HCT116 (cell line): ENCODE measurements at regions not wholly inside any gene's neighbourhood (a gene's known extent, or its start where the extent isn't known, plus 50 kb on each side); places are given as distances from the start of the nearest gene placed in this dataset.
A peak's percentile ranks its signal among the peaks of the same experiment; 100 is the strongest.

Source experiments
- ATAC-seq: fragments of 200-7000 bp; cut with Tn5 transposase; 2 replicates; pipeline ENCODE4 v1.9.1; 2020; ENCODE audit warnings: mild to moderate bottlenecking, moderate library complexity
- BruUV-seq: library from RNA; stranded (reverse); fragments of 400-500 nt; replicated peaks from 2 replicates; lab custom pipeline; 2021; lab: Mats Ljungman, UMichigan
- CTCF ChIA-PET: fragments of 300-600 bp; sonication (Branson Sonifier 250); formaldehyde crosslinking; loops from one replicate; lab custom pipeline; 2021; ENCODE audit warnings: antibody characterized with exemption; lab: Charles Lee
- POLR2A ChIA-PET: fragments of 300-600, 350-600 bp; sonication (Branson Sonifier 250); formaldehyde crosslinking; loops from one replicate; lab custom pipeline; 2021; ENCODE audit warnings: antibody characterized with exemption; lab: Charles Lee
- RAD21 ChIA-PET, 2 experiments: fragments of 300-600 bp; sonication (Branson Sonifier 250); formaldehyde crosslinking; loops; one replicate each; lab custom pipeline; 2023; ENCODE audit warnings: low total read pairs in 2 of 2; ENCODE audit not compliant: uncharacterized antibody in 2 of 2, unreplicated experiment in 2 of 2, low non-redundant PET in 1 of 2; lab: Charles Lee
- DNase-seq: peaks from one replicate; pipeline ENCODE4 v3.0.0-alpha.2; 2010; ENCODE audit warnings: low read depth, low spot score
- H2AFZ ChIP-seq: fragments of 200-600 bp; shearing (Covaris generic), sonication (generic); 2 replicates; pipeline ENCODE4 v1.6.1; 2017; ENCODE audit warnings: low read depth, mixed run types, mixed read lengths, antibody characterized with exemption, low read length; ENCODE audit not compliant: poor library complexity, severe bottlenecking
- H3K27ac ChIP-seq: 2 replicates; pipeline ENCODE4 v1.5.1; 2012; ENCODE audit warnings: low read depth, low read length
- H3K27me3 ChIP-seq: fragments of 200-600 bp; sonication (generic); 2 replicates; pipeline ENCODE4 v1.6.1; 2016; ENCODE audit warnings: mixed run types, low read length, mixed read lengths; ENCODE audit not compliant: insufficient read depth
- H3K36me3 ChIP-seq, 2 experiments: fragments of 200-500 bp in 1 of 2; fragments of 200-600 bp in 1 of 2; sonication (Bioruptor generic) in 1 of 2; sonication (generic) in 1 of 2; 2 replicates each; pipeline versions ENCODE4 v1.5.1 to v1.6.1; 2014 to 2016; ENCODE audit warnings: low read length in 2 of 2, inconsistent platforms in 1 of 2, mixed read lengths in 1 of 2, mixed run types in 1 of 2; ENCODE audit not compliant: insufficient read depth in 2 of 2, control insufficient read depth in 1 of 2
- H3K4me1 ChIP-seq, 2 experiments: fragments of 200-600 bp in 1 of 2; sonication (generic) in 1 of 2; 2 replicates each; pipeline versions ENCODE4 v1.5.1 to v1.6.1; 2012 to 2017; ENCODE audit warnings: low read length in 2 of 2, inconsistent platforms in 1 of 2, mild to moderate bottlenecking in 1 of 2, mixed read lengths in 1 of 2, mixed run types in 1 of 2, moderate library complexity in 1 of 2; ENCODE audit not compliant: insufficient read depth in 2 of 2, control insufficient read depth in 1 of 2
- H3K4me2 ChIP-seq: fragments of 200-600 bp; sonication (generic); 2 replicates; pipeline ENCODE4 v1.6.1; 2017; ENCODE audit warnings: mixed run types, low read length, mixed read lengths
- H3K4me3 ChIP-seq, 2 experiments: fragments of 200-600 bp in 1 of 2; sonication (generic) in 1 of 2; replicated peaks in 1 of 2; 2 replicates each; pipeline ENCODE4 v1.5.1; 2011 to 2016; ENCODE audit warnings: low read length in 2 of 2, control low read depth in 1 of 2, low read depth in 1 of 2, mild to moderate bottlenecking in 1 of 2, mixed read lengths in 1 of 2, mixed run types in 1 of 2
- H3K79me2 ChIP-seq: fragments of 200-600 bp; sonication (generic); 2 replicates; pipeline ENCODE4 v1.6.1; 2017; ENCODE audit warnings: mild to moderate bottlenecking, mixed run types, low read length, moderate library complexity, mixed read lengths; ENCODE audit not compliant: insufficient read depth
- H3K9ac ChIP-seq: fragments of 200-600 bp; sonication (generic); 2 replicates; pipeline ENCODE4 v1.6.1; 2016; ENCODE audit warnings: low read length, mixed read lengths
- H3K9me2 ChIP-seq: fragments of 200-600 bp; sonication (generic), shearing (Covaris generic); 2 replicates; pipeline ENCODE4 v1.6.1; 2017; ENCODE audit warnings: mixed run types, mild to moderate bottlenecking, moderate library complexity; ENCODE audit not compliant: insufficient read depth
- H3K9me3 ChIP-seq, 2 experiments: fragments of 200-500 bp in 1 of 2; fragments of 200-600 bp in 1 of 2; sonication (Bioruptor generic) in 1 of 2; sonication (generic) in 1 of 2; 2 replicates each; pipeline ENCODE4 v1.6.1; 2014 to 2017; ENCODE audit warnings: low read length in 2 of 2, mixed read lengths in 2 of 2, inconsistent platforms in 1 of 2, low read depth in 1 of 2, mild to moderate bottlenecking in 1 of 2, mixed run types in 1 of 2, moderate library complexity in 1 of 2; ENCODE audit not compliant: control insufficient read depth in 1 of 2, insufficient read depth in 1 of 2
- H4K20me1 ChIP-seq: fragments of 200-600 bp; sonication (generic), shearing (Covaris generic); 2 replicates; pipeline ENCODE4 v1.6.1; 2017; ENCODE audit warnings: mixed run types, mild to moderate bottlenecking, moderate library complexity; ENCODE audit not compliant: insufficient read depth
- EGR1 ChIP-seq: IDR thresholded peaks from 2 replicates; pipeline ENCODE4 v1.6.1; 2012; ENCODE audit warnings: low read depth
- ELF1 ChIP-seq: IDR thresholded peaks from 2 replicates; pipeline ENCODE4 v1.6.1; 2012; ENCODE audit warnings: low read depth, borderline replicate concordance
- JUND ChIP-seq: IDR thresholded peaks from 2 replicates; pipeline ENCODE4 v1.6.1; 2012
- SP1 ChIP-seq: IDR thresholded peaks from 2 replicates; pipeline ENCODE4 v1.6.1; 2012; ENCODE audit warnings: low read depth
- TCF7L2 ChIP-seq: IDR thresholded peaks from 2 replicates; pipeline ENCODE4 v1.7.0; 2011; ENCODE audit warnings: borderline replicate concordance, inconsistent platforms; ENCODE audit not compliant: insufficient read depth, insufficient read length; ENCODE audit errors: extremely low read depth
- YY1 ChIP-seq: IDR thresholded peaks from 2 replicates; pipeline ENCODE4 v1.6.1; 2011; ENCODE audit warnings: low read length, low read depth, moderate library complexity, mild to moderate bottlenecking; ENCODE audit not compliant: insufficient replicate concordance; ENCODE audit errors: extremely low read depth
- ZNF274 ChIP-seq: fragments of 200-500 bp; sonication (Bioruptor generic); IDR thresholded peaks from 2 replicates; pipeline ENCODE4 v1.6.1; 2014; ENCODE audit warnings: mild to moderate bottlenecking, low read depth, low read length, inconsistent platforms
- intact Hi-C: fragments of 100-400 bp; cut with micrococcal nuclease; formaldehyde crosslinking; loops from 2 replicates; pipeline ENCODE4 v1.10.0; 2022
- TF ChIP-seq, protein P1 (sequence below): IDR thresholded peaks from 2 replicates; pipeline ENCODE4 v1.6.1; 2011; ENCODE audit warnings: mild to moderate bottlenecking, low read length, moderate library complexity; ENCODE audit not compliant: insufficient replicate concordance; ENCODE audit errors: extremely low read depth
- TF ChIP-seq, protein P2 (sequence below): IDR thresholded peaks from 2 replicates; pipeline ENCODE4 v1.6.1; 2012; ENCODE audit warnings: low read depth

DNA sequence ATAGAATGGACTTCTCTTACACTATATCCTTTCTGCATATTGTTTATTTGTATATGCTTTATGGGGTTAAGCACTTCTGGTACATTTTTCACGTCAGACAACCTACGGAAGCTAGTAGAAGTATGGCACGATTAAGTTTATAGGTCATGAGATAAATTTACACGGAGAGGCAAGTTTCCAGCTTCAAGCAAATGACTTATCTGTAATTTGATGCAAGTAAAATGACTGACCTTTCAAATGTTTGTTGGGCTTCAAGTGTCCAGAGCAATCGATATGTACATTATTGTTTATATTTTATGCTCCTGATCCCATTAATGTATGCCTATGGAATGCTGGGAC, 97.5 kb upstream of the EFEMP1 start:
- RAD21 ChIA-PET, result no interaction called here

More for the DNA sequence above, 97.5 kb upstream of the EFEMP1 start:
- peak overlapping the region; percentile 99 for H2AFZ ChIP-seq
- no peak for TF ChIP-seq TCF7L2
- no peak for TF ChIP-seq SP1
- no peak for TF ChIP-seq ZNF274
- TF ChIP-seq, protein P1, sequence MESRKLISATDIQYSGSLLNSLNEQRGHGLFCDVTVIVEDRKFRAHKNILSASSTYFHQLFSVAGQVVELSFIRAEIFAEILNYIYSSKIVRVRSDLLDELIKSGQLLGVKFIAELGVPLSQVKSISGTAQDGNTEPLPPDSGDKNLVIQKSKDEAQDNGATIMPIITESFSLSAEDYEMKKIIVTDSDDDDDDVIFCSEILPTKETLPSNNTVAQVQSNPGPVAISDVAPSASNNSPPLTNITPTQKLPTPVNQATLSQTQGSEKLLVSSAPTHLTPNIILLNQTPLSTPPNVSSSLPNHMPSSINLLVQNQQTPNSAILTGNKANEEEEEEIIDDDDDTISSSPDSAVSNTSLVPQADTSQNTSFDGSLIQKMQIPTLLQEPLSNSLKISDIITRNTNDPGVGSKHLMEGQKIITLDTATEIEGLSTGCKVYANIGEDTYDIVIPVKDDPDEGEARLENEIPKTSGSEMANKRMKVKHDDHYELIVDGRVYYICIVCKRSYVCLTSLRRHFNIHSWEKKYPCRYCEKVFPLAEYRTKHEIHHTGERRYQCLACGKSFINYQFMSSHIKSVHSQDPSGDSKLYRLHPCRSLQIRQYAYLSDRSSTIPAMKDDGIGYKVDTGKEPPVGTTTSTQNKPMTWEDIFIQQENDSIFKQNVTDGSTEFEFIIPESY, result no peak
- no peak for TF ChIP-seq ELF1
- TF ChIP-seq YY1, result no peak
- TF ChIP-seq JUND, result no peak
- TF ChIP-seq, protein P2, sequence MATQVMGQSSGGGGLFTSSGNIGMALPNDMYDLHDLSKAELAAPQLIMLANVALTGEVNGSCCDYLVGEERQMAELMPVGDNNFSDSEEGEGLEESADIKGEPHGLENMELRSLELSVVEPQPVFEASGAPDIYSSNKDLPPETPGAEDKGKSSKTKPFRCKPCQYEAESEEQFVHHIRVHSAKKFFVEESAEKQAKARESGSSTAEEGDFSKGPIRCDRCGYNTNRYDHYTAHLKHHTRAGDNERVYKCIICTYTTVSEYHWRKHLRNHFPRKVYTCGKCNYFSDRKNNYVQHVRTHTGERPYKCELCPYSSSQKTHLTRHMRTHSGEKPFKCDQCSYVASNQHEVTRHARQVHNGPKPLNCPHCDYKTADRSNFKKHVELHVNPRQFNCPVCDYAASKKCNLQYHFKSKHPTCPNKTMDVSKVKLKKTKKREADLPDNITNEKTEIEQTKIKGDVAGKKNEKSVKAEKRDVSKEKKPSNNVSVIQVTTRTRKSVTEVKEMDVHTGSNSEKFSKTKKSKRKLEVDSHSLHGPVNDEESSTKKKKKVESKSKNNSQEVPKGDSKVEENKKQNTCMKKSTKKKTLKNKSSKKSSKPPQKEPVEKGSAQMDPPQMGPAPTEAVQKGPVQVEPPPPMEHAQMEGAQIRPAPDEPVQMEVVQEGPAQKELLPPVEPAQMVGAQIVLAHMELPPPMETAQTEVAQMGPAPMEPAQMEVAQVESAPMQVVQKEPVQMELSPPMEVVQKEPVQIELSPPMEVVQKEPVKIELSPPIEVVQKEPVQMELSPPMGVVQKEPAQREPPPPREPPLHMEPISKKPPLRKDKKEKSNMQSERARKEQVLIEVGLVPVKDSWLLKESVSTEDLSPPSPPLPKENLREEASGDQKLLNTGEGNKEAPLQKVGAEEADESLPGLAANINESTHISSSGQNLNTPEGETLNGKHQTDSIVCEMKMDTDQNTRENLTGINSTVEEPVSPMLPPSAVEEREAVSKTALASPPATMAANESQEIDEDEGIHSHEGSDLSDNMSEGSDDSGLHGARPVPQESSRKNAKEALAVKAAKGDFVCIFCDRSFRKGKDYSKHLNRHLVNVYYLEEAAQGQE, result no peak
- no peak for TF ChIP-seq EGR1
- BruUV-seq, result no TSS peak
- no peaks in the 10 kb centered on the region for H3K9me2 ChIP-seq
- no peaks in the 10 kb centered on the region for H3K9me3 ChIP-seq
- DNase-seq, result no peak
- no peak overlapping the region for H3K27ac ChIP-seq
- intact Hi-C loops, result no loop called here
- ATAC-seq, result no peak
- H3K27me3 ChIP-seq, result no peaks in the 10 kb centered on the region
- H3K36me3 ChIP-seq, result no peaks in the 10 kb centered on the region
- POLR2A ChIA-PET, result interaction anchor here (1.0 kb wide), 1 partner anchor 10 kb away, joined by 3 read pairs; no protein-coding TSS in a partner anchor
- CTCF ChIA-PET, result interaction anchor here (0.8 to 3.5 kb wide), 3 partner anchors 11 to 162 kb away, joined by 3 to 12 read pairs (median 5); no protein-coding TSS in a partner anchor
- peak overlapping the region; percentile 46 for H3K4me2 ChIP-seq
- no peaks in the 10 kb centered on the region for H3K79me2 ChIP-seq
- H4K20me1 ChIP-seq, result no peaks in the 10 kb centered on the region
- H3K4me3 ChIP-seq, result no peak overlapping the region
- H3K4me1 ChIP-seq, result peaks cover 0 to 11% of the 10 kb centered on the region in 2 experiments; a peak in 2 of 4 replicates
- H3K9ac ChIP-seq, result no peak overlapping the region
